Ishikawa (cell line): ENCODE measurements at regions not wholly inside any gene's neighbourhood (a gene's known extent, or its start where the extent isn't known, plus 50 kb on each side); places are given as distances from the start of the nearest gene placed in this dataset.

ENCODE experiments used
- CEBPB ChIP-seq: IDR thresholded peaks from 2 replicates; pipeline ENCODE4 v1.6.1; 2012
- CREB1 ChIP-seq: IDR thresholded peaks from 2 replicates; pipeline ENCODE4 v1.6.1; 2012; ENCODE audit warnings: low read depth
- EGR1 ChIP-seq: IDR thresholded peaks from 2 replicates; pipeline ENCODE4 v1.6.1; 2012
- EP300 ChIP-seq: IDR thresholded peaks from 2 replicates; pipeline ENCODE4 v1.6.1; 2012; ENCODE audit warnings: borderline replicate concordance
- FOXM1 ChIP-seq: IDR thresholded peaks from 2 replicates; pipeline ENCODE4 v1.6.1; 2012; ENCODE audit warnings: low read depth, borderline replicate concordance
- NFIC ChIP-seq: IDR thresholded peaks from 2 replicates; pipeline ENCODE4 v1.6.1; 2012
- RAD21 ChIP-seq: IDR thresholded peaks from 2 replicates; pipeline ENCODE4 v1.6.1; 2012; ENCODE audit warnings: low read depth
- REST ChIP-seq: IDR thresholded peaks from 2 replicates; pipeline ENCODE4 v1.6.1; 2012; ENCODE audit warnings: low read depth, mild to moderate bottlenecking
- TAF1 ChIP-seq: IDR thresholded peaks from 2 replicates; pipeline ENCODE4 v1.6.1; 2012; ENCODE audit warnings: low read depth, mild to moderate bottlenecking
- TCF12 ChIP-seq: IDR thresholded peaks from 2 replicates; pipeline ENCODE4 v1.6.1; 2012; ENCODE audit warnings: low read depth
- TEAD4 ChIP-seq: IDR thresholded peaks from 2 replicates; pipeline ENCODE4 v1.6.1; 2012
- USF1 ChIP-seq: IDR thresholded peaks from 2 replicates; pipeline ENCODE4 v1.6.1; 2012
- YY1 ChIP-seq: IDR thresholded peaks from 2 replicates; pipeline ENCODE4 v1.6.1; 2012; ENCODE audit warnings: low read depth
- TF ChIP-seq, protein P1 (sequence below): IDR thresholded peaks from 2 replicates; pipeline ENCODE4 v1.6.1; 2012

DNA sequence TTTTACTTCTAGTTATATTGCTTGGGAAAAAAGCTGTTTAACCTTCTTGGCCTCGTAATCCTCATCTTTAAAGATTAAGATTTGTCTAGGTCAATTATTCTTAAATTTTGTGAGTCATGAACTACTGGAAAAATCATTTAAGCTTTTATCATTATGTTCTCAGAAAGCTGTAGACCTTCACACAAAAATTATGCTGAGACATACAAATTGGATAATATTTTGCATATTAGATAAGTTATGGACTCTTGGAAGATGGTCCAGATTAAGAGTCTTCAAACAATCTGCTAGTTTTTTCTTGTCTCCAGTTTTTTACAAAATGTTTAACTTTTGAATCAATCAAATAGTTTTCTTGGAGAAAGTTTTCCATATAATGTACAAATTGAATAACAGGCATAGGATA is 108.1 kb upstream of the NEIL3 start:
- TF ChIP-seq NFIC (no peak), REST (no peak), YY1 (no peak), TCF12 (no peak), EP300 (no peak), TEAD4 (no peak), CEBPB (no peak), CREB1 (no peak), RAD21 (no peak), EGR1 (no peak), TAF1 (no peak), USF1 (no peak), FOXM1 (no peak)
- TF ChIP-seq, protein P1, sequence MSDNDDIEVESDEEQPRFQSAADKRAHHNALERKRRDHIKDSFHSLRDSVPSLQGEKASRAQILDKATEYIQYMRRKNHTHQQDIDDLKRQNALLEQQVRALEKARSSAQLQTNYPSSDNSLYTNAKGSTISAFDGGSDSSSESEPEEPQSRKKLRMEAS: no peak
